ENCODE measurements at regions not wholly inside any gene's neighbourhood (a gene's known extent, or its start where the extent isn't known, plus 50 kb on each side); places are given as distances from the start of the nearest gene placed in this dataset.

- Histone ChIP-seq H3K9me3 (no peaks in the 10 kb centered on the region), H3K27ac (no peak overlapping the region), H3K27me3 (no peaks in the 10 kb centered on the region), H3K4me1 (no peaks in the 10 kb centered on the region), H3K4me3 (no peak overlapping the region), H3K36me3 (no peaks in the 10 kb centered on the region)
- DNase-seq: no peak
- intact Hi-C loops (cut with DNase I; ENCODE audit: low total_unique reads): no loop called here
- TF ChIP-seq POLR2A (IDR thresholded peaks at IDR 0.05) (no peak), CTCF (IDR thresholded peaks at IDR 0.05) (no peak)
Observed at GRCh38 chr15:70528816-70529215, 234.5 kb downstream of the UACA start.

- Histone ChIP-seq H3K27ac (no peak overlapping the region), H3K9me3 (no peaks in the 10 kb centered on the region), H3K27me3 (no peaks in the 10 kb centered on the region), H3K36me3 (no peaks in the 10 kb centered on the region), H3K4me3 (no peak overlapping the region), H3K4me1 (no peaks in the 10 kb centered on the region)
- no peak for TF ChIP-seq CTCF (IDR thresholded peaks at IDR 0.05)
- TF ChIP-seq POLR2A (IDR thresholded peaks at IDR 0.05): no peak
- intact Hi-C loops (cut with DNase I; ENCODE audit: low total_unique reads): no loop called here
- DNase-seq: no peak
Observed at GRCh38 chr15:70528270-70528706, 235.1 kb downstream of the UACA start.

GRCh38 chr15:70526974-70527325, 236.4 kb downstream of the UACA start:
- intact Hi-C loops (cut with DNase I; ENCODE audit: low total_unique reads): no loop called here
- Histone ChIP-seq H3K4me1 (no peaks in the 10 kb centered on the region), H3K9me3 (no peaks in the 10 kb centered on the region), H3K4me3 (peak overlapping the region; percentile 16 to 18), H3K27ac (peak overlapping the region in 1 of 2 donors; percentile 17), H3K36me3 (no peaks in the 10 kb centered on the region), H3K27me3 (no peaks in the 10 kb centered on the region)
- DNase-seq: no peak
- TF ChIP-seq CTCF (IDR thresholded peaks at IDR 0.05) (no peak), POLR2A (IDR thresholded peaks at IDR 0.05) (no peak)

GRCh38 chr15:70526221-70526973, 237.0 kb downstream of the UACA start:
- TF ChIP-seq CTCF (IDR thresholded peaks at IDR 0.05) (no peak), POLR2A (IDR thresholded peaks at IDR 0.05) (no peak)
- no peaks in the 10 kb centered on the region for H3K36me3 ChIP-seq
- H3K27me3 ChIP-seq: no peaks in the 10 kb centered on the region
- peak overlapping the region; percentile 16 to 18 for H3K4me3 ChIP-seq
- DNase-seq: no peak
- H3K27ac ChIP-seq: peak overlapping the region; percentile 1 to 17
- H3K9me3 ChIP-seq: no peaks in the 10 kb centered on the region
- intact Hi-C loops (cut with DNase I; ENCODE audit: low total_unique reads): no loop called here
- H3K4me1 ChIP-seq: no peaks in the 10 kb centered on the region

- Histone ChIP-seq H3K9me3 (no peaks in the 10 kb centered on the region), H3K4me3 (no peak overlapping the region), H3K27ac (no peak overlapping the region), H3K36me3 (no peaks in the 10 kb centered on the region), H3K4me1 (no peaks in the 10 kb centered on the region), H3K27me3 (no peaks in the 10 kb centered on the region)
- no peak for DNase-seq
- intact Hi-C loops (cut with DNase I; ENCODE audit: low total_unique reads): no loop called here
- TF ChIP-seq CTCF (IDR thresholded peaks at IDR 0.05) (no peak), POLR2A (IDR thresholded peaks at IDR 0.05) (no peak)
Observed at GRCh38 chr15:70525551-70525950, 237.8 kb downstream of the UACA start.
